ENCODE measurements at regions not wholly inside any gene's neighbourhood (a gene's known extent, or its start where the extent isn't known, plus 50 kb on each side); places are given as distances from the start of the nearest gene placed in this dataset.

GRCh38 chr13:76049376-76049746 is 413.2 kb downstream of the LMO7 start:
- Histone ChIP-seq H3K27ac (no peak overlapping the region), H3K4me1 (no peaks in the 10 kb centered on the region), H3K36me3 (no peaks in the 10 kb centered on the region), H3K9me3 (no peaks in the 10 kb centered on the region), H3K4me3 (no peak overlapping the region), H3K27me3 (no peaks in the 10 kb centered on the region)
- no peak for TF ChIP-seq POLR2A (IDR thresholded peaks at IDR 0.05)
- no peak for DNase-seq

GRCh38 chr13:76048675-76049375 is 412.7 kb downstream of the LMO7 start:
- no peaks in the 10 kb centered on the region for H3K27me3 ChIP-seq
- H3K4me1 ChIP-seq: no peaks in the 10 kb centered on the region
- no peak overlapping the region for H3K4me3 ChIP-seq
- no peaks in the 10 kb centered on the region for H3K36me3 ChIP-seq
- TF ChIP-seq POLR2A (IDR thresholded peaks at IDR 0.05) (no peak), CTCF (IDR thresholded peaks at IDR 0.05) (no peak)
- no peaks in the 10 kb centered on the region for H3K9me3 ChIP-seq
- no peak for DNase-seq
- no peak overlapping the region for H3K27ac ChIP-seq

- DNase-seq: no peak
- no peak for TF ChIP-seq POLR2A (IDR thresholded peaks at IDR 0.05)
- no peak for TF ChIP-seq CTCF (IDR thresholded peaks at IDR 0.05)
- Histone ChIP-seq H3K4me1 (no peaks in the 10 kb centered on the region), H3K36me3 (no peaks in the 10 kb centered on the region), H3K27ac (no peak overlapping the region), H3K9me3 (no peaks in the 10 kb centered on the region), H3K4me3 (no peak overlapping the region), H3K27me3 (no peaks in the 10 kb centered on the region)
Measured at GRCh38 chr13:76048131-76048530, 412.0 kb downstream of the LMO7 start.

GRCh38 chr13:76043874-76044273 is 407.7 kb downstream of the LMO7 start:
- H3K36me3 ChIP-seq: no peaks in the 10 kb centered on the region
- H3K4me3 ChIP-seq: no peak overlapping the region
- H3K4me1 ChIP-seq: no peaks in the 10 kb centered on the region
- no peak for DNase-seq
- no peaks in the 10 kb centered on the region for H3K9me3 ChIP-seq
- no peak for TF ChIP-seq POLR2A (IDR thresholded peaks at IDR 0.05)
- no peak for TF ChIP-seq CTCF (IDR thresholded peaks at IDR 0.05)
- no peak overlapping the region for H3K27ac ChIP-seq
- H3K27me3 ChIP-seq: no peaks in the 10 kb centered on the region

- TF ChIP-seq POLR2A (IDR thresholded peaks at IDR 0.05) (no peak), CTCF (IDR thresholded peaks at IDR 0.05) (no peak)
- H3K4me3 ChIP-seq: no peak overlapping the region
- H3K4me1 ChIP-seq: no peaks in the 10 kb centered on the region
- no peak overlapping the region for H3K27ac ChIP-seq
- H3K9me3 ChIP-seq: no peaks in the 10 kb centered on the region
- no peaks in the 10 kb centered on the region for H3K27me3 ChIP-seq
- DNase-seq: no peak
- no peaks in the 10 kb centered on the region for H3K36me3 ChIP-seq
Measured at GRCh38 chr13:76038920-76039716, 403.0 kb downstream of the LMO7 start.

GRCh38 chr13:76036176-76036575 is 400.0 kb downstream of the LMO7 start:
- Histone ChIP-seq H3K27me3 (no peaks in the 10 kb centered on the region), H3K9me3 (no peaks in the 10 kb centered on the region), H3K4me1 (no peaks in the 10 kb centered on the region), H3K4me3 (no peak overlapping the region), H3K36me3 (no peaks in the 10 kb centered on the region), H3K27ac (no peak overlapping the region)
- TF ChIP-seq POLR2A (IDR thresholded peaks at IDR 0.05): no peak
- TF ChIP-seq CTCF (IDR thresholded peaks at IDR 0.05): no peak
- DNase-seq: no peak

All from Peyer's patch (tissue), 4 donors.